Osteoblast (primary cell): ENCODE measurements at regions not wholly inside any gene's neighbourhood (a gene's known extent, or its start where the extent isn't known, plus 50 kb on each side); places are given as distances from the start of the nearest gene placed in this dataset.
A peak's percentile ranks its signal among the peaks of the same experiment; 100 is the strongest.
"Not testable (repeated sequence)": the region's sequence is repeated elsewhere in the genome, so short reads cannot be mapped to it uniquely, and the experiment has no call there.

Experiments used
- DNase-seq: peaks from one replicate; pipeline ENCODE4 v3.0.0; 2011; ENCODE audit warnings: low spot score, mixed read lengths; ENCODE audit not compliant: insufficient read length; ENCODE audit errors: missing footprints
- H2AFZ ChIP-seq: 2 replicates; pipeline ENCODE4 v1.6.0; 2011; ENCODE audit warnings: mild to moderate bottlenecking, low read length
- H3K27ac ChIP-seq: 2 replicates; pipeline ENCODE4 v1.5.1; 2011; ENCODE audit warnings: mild to moderate bottlenecking, low read depth, low read length, moderate library complexity
- H3K27me3 ChIP-seq: 2 replicates; pipeline ENCODE4 v1.6.0; 2012; ENCODE audit warnings: mild to moderate bottlenecking, control low read depth, inconsistent platforms, low read length, moderate library complexity; ENCODE audit not compliant: insufficient read depth
- H3K36me3 ChIP-seq: 2 replicates; pipeline ENCODE4 v1.5.1; 2011; ENCODE audit warnings: mild to moderate bottlenecking, low read length, control low read depth, moderate library complexity; ENCODE audit not compliant: insufficient read depth
- H3K4me1 ChIP-seq: 2 replicates; pipeline ENCODE4 v1.5.1; 2011; ENCODE audit warnings: mild to moderate bottlenecking, low read length, control low read depth, moderate library complexity; ENCODE audit not compliant: insufficient read depth
- H3K4me2 ChIP-seq: 2 replicates; pipeline ENCODE4 v1.6.0; 2011; ENCODE audit warnings: mild to moderate bottlenecking, low read length; ENCODE audit not compliant: insufficient read depth
- H3K4me3 ChIP-seq: fragments of 200-600 bp; sonication (generic); 3 replicates; pipeline ENCODE4 v1.5.1; 2012; ENCODE audit warnings: mild to moderate bottlenecking, low read length, inconsistent platforms; ENCODE audit not compliant: insufficient read depth
- H3K79me2 ChIP-seq: 2 replicates; pipeline ENCODE4 v1.6.0; 2012; ENCODE audit warnings: mild to moderate bottlenecking, low read length, control low read depth, inconsistent platforms; ENCODE audit not compliant: insufficient read depth
- H3K9me3 ChIP-seq: 2 replicates; pipeline ENCODE4 v1.5.1; 2011; ENCODE audit warnings: low read depth, low read length, control low read depth
- H4K20me1 ChIP-seq: 2 replicates; pipeline ENCODE4 v1.6.0; 2012; ENCODE audit warnings: mild to moderate bottlenecking, low read length, control low read depth; ENCODE audit not compliant: insufficient read depth
- CTCF ChIP-seq: IDR thresholded peaks from 2 replicates; pipeline ENCODE4 v1.5.1; 2011; ENCODE audit warnings: mild to moderate bottlenecking, low read depth, low read length, moderate library complexity; ENCODE audit errors: extremely low read depth

GRCh38 chr15:29978411-29979382 lies 104.1 kb upstream of the GOLGA8J start:
- H3K9me3 ChIP-seq, result no peaks in the 10 kb centered on the region
- no peak overlapping the region for H3K4me2 ChIP-seq
- no peaks in the 10 kb centered on the region for H4K20me1 ChIP-seq
- H3K27me3 ChIP-seq, result peaks cover 3% of the 10 kb centered on the region
- no peak overlapping the region for H3K4me3 ChIP-seq
- no peaks in the 10 kb centered on the region for H3K79me2 ChIP-seq
- H3K4me1 ChIP-seq, result no peaks in the 10 kb centered on the region
- no peak for TF ChIP-seq CTCF
- H3K27ac ChIP-seq, result no peak overlapping the region
- H2AFZ ChIP-seq, result peak overlapping the region; percentile 26
- no peaks in the 10 kb centered on the region for H3K36me3 ChIP-seq
- peak; percentile 43 for DNase-seq

DNA sequence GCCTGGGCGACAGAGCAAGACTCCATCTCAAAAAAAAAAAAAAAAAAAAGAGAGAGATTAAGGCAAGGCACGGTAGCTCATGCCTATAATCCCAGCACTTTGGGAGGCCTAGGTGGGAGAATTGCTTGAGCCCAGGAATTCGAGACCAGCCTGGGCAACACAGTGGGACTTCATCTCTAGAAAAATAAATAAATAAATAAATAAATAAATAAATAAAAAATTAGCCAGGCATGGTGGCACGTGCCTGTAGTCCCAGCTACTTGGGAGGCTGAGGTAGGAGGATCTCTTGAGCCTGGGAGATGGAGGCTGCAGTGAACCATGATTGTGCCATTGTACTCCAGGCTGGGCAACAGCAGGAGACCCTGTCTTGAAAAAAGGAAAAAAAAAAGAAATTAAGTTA lies 108.7 kb upstream of the GOLGA8J start:
- not testable (repeated sequence) for H3K36me3 ChIP-seq, H3K27ac ChIP-seq, H3K4me2 ChIP-seq, H2AFZ ChIP-seq, H3K4me1 ChIP-seq, H3K4me3 ChIP-seq, H3K9me3 ChIP-seq, H4K20me1 ChIP-seq, H3K79me2 ChIP-seq, DNase-seq
- peaks cover 39% of the 10 kb centered on the region for H3K27me3 ChIP-seq

GRCh38 chr15:29972051-29972450 lies 110.7 kb upstream of the GOLGA8J start:
- no peaks in the 10 kb centered on the region for H4K20me1 ChIP-seq
- H3K36me3 ChIP-seq, result no peaks in the 10 kb centered on the region
- TF ChIP-seq CTCF, result no peak
- peaks cover 56% of the 10 kb centered on the region for H3K27me3 ChIP-seq
- no peak overlapping the region for H3K27ac ChIP-seq
- no peak overlapping the region for H3K4me2 ChIP-seq
- no peaks in the 10 kb centered on the region for H3K79me2 ChIP-seq
- H3K9me3 ChIP-seq, result no peaks in the 10 kb centered on the region
- no peak overlapping the region for H2AFZ ChIP-seq
- no peaks in the 10 kb centered on the region for H3K4me1 ChIP-seq
- DNase-seq, result no peak
- no peak overlapping the region for H3K4me3 ChIP-seq

DNA sequence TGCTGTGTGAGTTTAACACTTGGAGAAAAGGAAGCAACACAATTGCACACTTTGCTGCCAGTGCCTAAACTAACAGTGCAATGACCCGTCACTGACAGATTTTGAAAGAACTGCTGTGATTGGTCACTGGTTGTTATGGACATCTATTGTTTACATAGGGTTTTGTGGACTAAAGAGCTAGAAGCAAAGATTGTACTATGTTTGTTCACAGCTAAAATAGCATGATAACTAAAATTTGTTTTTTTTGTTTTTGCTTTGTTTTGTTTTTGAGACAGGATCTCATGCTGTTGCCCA lies 112.4 kb upstream of the GOLGA8J start:
- H3K36me3 ChIP-seq, result no peaks in the 10 kb centered on the region
- no peaks in the 10 kb centered on the region for H4K20me1 ChIP-seq
- no peak overlapping the region for H3K4me2 ChIP-seq
- H3K27ac ChIP-seq, result no peak overlapping the region
- no peaks in the 10 kb centered on the region for H3K79me2 ChIP-seq
- no peak overlapping the region for H3K4me3 ChIP-seq
- no peaks in the 10 kb centered on the region for H3K4me1 ChIP-seq
- H2AFZ ChIP-seq, result no peak overlapping the region
- TF ChIP-seq CTCF, result no peak
- H3K9me3 ChIP-seq, result no peaks in the 10 kb centered on the region
- peak; percentile 13 for DNase-seq
- H3K27me3 ChIP-seq, result peaks cover 72% of the 10 kb centered on the region
